HG02981 (cell line): ENCODE measurements at regions not wholly inside any gene's neighbourhood (a gene's known extent, or its start where the extent isn't known, plus 50 kb on each side); places are given as distances from the start of the nearest gene placed in this dataset.

Experiments
- ATAC-seq: cut with Tn5 transposase; IDR thresholded peaks from one replicate; pipeline ENCODE4 v1.9.1; 2021; ENCODE audit warnings: mild to moderate bottlenecking, moderate library complexity; ENCODE audit not compliant: unreplicated experiment

DNA sequence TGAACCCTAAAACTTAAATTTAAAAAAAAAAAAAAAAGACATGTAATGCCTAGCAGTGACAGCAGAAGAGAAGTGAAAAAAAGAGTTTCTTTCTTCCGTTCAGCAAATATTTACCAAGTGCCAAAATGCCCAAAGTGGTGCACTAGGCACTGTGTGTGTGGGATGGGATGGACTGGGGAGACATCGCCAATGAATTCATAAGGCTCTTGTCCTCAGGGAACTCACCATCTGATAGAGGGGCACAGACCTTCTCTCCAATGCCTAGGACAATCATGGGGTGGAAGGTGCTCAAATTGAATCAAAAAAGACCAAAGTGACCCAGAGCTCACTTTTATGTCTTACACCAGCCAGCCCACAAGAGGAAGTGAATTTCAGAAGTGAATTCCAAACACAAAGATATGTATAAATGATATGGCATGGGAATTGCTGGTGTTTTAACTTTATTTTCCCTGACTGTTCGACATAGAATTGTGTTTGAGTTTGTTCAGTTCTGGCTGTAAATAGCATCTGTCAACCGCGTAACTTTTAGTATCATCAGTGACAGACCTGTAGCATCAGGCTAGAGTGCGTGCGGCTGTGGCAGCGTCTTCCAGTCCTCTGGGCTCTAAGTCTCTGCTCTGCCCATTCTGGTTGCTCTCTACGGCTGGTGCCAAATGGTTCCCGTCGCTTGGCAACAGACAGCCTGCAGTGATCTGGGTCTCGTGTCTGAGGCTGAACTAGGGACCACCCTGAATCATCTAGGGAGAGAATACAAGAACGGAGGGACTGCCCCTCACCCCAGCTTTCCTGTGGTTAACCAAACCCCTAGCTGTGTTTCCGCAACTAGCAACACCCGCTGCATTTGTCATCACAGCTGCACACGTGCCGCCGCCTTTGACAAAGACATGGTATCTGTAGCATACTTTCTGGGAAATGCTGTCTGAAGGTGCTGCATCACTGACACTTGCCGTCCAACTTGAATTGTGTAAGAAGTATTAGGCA, 154.0 kb upstream of the THBS1 start:
- peak; percentile 92 for ATAC-seq

- ATAC-seq: no peak
These were observed 153.2 kb upstream of the THBS1 start for GRCh38 chr15:39427705-39428104.

DNA sequence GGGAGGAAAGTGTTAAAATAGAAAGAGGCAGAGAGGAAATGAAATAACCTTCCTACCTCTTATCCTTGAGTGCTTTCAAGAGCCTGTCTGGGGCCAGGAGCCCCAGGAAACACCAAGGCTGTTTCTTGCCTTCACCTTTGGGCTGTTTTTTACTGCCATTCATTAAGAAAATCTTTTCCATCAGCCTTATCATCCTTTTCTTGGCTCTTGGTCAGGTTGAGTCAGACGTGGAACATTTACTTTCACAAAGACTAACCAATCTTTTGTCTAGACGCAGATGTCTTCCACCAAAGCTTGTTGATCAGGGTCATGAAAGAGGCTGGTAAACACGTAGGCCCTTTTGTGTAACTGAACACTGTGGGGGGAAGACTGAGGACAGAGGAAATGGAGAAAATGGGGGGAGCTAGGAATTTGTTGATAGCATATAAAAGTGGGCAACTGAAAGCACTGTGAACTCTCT, 151.0 kb upstream of the THBS1 start:
- ATAC-seq: no peak

- ATAC-seq: no peak
These were observed 150.5 kb upstream of the THBS1 start for GRCh38 chr15:39430389-39430788.

- no peak for ATAC-seq
These were observed 149.5 kb upstream of the THBS1 start for GRCh38 chr15:39431376-39431775.

- no peak for ATAC-seq
These were observed 148.9 kb upstream of the THBS1 start for GRCh38 chr15:39432026-39432425.

GRCh38 chr15:39432912-39433348, 147.9 kb upstream of the THBS1 start:
- ATAC-seq: no peak

- no peak for ATAC-seq
These were observed 147.5 kb upstream of the THBS1 start for GRCh38 chr15:39433376-39433775.

GRCh38 chr15:39434163-39434562, 146.7 kb upstream of the THBS1 start:
- no peak for ATAC-seq

- no peak for ATAC-seq
These were observed 146.1 kb upstream of the THBS1 start for GRCh38 chr15:39434751-39435238.

DNA sequence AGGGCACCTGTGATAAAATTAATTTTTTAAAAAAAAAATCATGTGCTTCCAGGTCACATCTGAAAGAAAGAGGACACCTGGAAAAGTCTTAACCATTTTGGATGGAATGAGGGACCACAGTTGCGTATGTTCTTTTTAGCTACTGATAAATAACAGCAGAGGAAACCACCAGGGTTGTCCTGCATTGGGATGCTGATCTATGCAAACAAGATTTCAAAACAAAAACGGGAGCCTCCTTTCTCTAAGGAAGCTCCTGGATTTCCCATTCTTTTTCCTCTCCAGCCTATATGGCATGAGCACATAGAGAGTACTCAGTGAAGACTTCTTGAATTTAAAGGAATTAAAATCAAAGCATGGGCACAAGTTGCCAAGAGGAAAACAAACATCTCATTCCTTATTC, 145.6 kb upstream of the THBS1 start:
- no peak for ATAC-seq

DNA sequence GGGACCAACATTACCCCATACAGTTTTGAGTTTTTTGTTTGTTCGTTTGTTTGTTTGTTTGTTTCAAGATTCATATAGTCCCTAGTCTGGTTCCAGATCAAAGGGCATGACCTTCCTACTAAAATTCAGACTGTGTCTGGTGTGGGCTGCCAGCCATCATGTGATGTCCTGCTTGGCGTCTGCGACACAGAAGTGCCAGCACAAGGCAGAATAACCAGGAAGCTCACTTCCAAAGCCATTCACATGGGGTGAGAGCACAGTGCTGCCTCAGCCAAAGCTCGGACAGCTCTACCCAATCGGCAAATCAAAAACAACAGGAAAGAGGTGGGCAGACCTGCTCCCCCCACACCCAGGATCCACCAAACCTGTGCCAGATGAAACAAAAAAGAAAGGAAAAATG, 142.6 kb upstream of the THBS1 start:
- no peak for ATAC-seq

GRCh38 chr15:39438799-39439592, 141.9 kb upstream of the THBS1 start:
- no peak for ATAC-seq

DNA sequence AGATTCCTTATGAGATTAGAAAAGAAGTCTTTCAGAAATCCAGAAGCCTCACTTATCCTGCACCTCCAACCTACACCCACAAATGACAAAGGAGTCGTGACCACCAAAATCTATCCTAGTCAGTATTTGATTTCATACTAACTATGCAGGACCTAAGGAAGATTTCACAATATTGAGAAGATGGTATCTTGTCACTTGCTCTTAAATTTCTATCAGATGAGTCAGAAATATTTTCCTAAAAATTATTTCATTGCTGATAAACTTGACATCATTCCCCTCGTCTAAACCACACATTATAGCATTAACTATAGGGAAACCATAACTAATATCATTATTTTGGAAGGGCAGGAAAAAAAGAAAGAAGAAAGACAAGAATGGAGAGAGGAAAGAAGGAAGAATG, 138.0 kb upstream of the THBS1 start:
- ATAC-seq: no peak

DNA sequence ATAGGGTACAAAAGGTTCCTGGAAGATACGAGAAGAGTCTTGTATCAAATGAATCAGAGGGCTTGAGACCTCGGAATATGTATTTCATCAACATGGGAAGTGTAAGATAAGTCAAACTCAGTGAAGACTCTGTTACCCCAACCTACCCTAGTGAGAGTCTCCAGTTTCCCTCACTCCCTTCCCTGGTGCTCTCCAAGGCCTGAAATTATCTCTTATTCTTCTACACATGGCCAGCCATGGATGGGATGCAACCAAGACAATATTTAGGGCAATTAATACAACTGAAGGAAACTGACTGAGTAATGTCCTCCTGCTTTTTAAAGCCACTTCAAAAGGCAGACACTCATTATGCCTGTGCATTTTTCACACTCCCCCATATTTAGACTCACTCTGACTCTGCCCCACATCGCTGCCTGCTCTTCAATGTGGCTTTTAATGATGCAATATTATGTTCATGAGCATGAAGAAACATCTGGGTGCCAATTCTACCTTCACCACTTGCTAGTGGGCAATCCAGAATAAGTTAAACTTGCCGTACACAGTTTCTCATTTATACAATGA, 137.1 kb upstream of the THBS1 start:
- no peak for ATAC-seq

GRCh38 chr15:39444735-39445470, 136.0 kb upstream of the THBS1 start:
- no peak for ATAC-seq

- ATAC-seq: no peak
These were observed 134.9 kb upstream of the THBS1 start for GRCh38 chr15:39445931-39446330.

DNA sequence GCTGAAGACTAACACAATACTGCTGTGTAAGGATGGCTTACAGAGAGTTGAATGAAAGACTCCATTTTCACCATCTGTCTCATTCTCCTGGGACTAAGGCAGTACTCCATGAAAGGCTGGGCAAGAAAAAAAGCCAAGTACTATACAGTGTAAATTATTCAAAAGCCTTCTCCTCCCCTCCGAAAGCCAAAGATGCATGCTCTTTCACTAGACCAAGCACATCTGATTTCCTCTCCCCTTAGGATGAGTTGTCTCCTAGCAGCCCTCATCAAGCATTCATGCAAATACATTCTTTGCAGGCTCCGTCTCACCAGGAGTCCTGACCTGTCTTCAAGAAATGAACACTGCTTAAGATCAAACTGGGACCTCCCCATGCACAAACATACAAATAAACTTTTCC, 133.5 kb upstream of the THBS1 start:
- ATAC-seq: no peak

DNA sequence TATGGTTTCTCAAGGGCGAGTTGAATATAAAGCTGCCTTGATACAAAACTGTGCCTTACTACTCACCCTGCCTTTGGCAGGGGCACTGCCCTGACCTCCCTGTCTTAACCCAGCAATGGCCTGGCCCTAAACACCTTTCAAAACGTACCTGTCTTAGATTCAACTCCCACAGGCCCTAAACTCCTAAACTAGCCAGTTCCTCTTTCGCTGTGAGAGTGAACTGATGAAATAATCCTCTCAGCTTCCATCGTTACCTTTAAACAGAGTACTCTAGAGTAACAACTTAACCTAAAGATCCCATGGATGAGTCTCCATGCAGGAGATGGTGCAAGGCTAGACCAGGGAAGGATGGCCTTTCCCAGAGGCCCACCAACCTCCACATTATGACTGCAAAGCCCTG, 133.0 kb upstream of the THBS1 start:
- ATAC-seq: no peak

DNA sequence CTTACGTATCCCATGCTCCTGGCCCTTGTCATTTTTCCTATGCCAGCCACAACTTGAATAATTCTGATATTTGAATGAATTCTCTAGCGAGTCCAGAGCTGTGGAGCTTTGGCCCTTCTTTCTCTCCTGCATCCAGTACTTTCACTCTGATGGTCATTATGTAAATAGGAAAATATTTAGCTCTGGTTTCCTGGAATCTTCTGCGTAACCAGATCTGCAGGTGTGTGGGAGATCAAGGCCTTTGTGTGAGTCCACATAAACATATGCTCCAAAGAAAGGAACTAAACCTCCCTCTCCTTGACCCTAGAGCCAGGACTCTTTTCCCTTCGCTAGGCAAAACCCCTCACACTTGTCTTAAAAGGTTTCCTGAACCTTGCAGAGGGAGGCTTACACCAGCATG, 132.5 kb upstream of the THBS1 start:
- ATAC-seq: no peak
